Keratinocyte (primary cell): ENCODE measurements at regions not wholly inside any gene's neighbourhood (a gene's known extent, or its start where the extent isn't known, plus 50 kb on each side); places are given as distances from the start of the nearest gene placed in this dataset.

ENCODE experiments used
- DNase-seq: peaks from one replicate; pipeline ENCODE4 v3.0.0-alpha.2; 2011; ENCODE audit warnings: low read depth, missing footprints, low spot score
- FAIRE-seq: peaks from 2 replicates; lab custom pipeline; 2011; peaks lifted over from hg19 to GRCh38; lab: Jason Lieb, UNC
- H2AFZ ChIP-seq: 2 replicates; pipeline ENCODE4 v1.6.0; 2012; ENCODE audit warnings: low read length, control low read depth, inconsistent platforms; ENCODE audit not compliant: control insufficient read depth
- H3K27ac ChIP-seq: 2 replicates; pipeline ENCODE4 v1.5.1; 2011; ENCODE audit warnings: low read length; ENCODE audit not compliant: control insufficient read depth, insufficient read depth
- H3K27me3 ChIP-seq: 3 replicates; pipeline ENCODE4 v1.6.0; 2011; ENCODE audit warnings: low read length; ENCODE audit not compliant: control insufficient read depth, insufficient read depth; ENCODE audit errors: extremely low read depth
- H3K36me3 ChIP-seq, 2 experiments: 2 replicates in 1 of 2; 3 replicates in 1 of 2; pipeline ENCODE4 v1.5.1; 2011; ENCODE audit warnings: low read length in 2 of 2, mild to moderate bottlenecking in 1 of 2; ENCODE audit not compliant: control insufficient read depth in 2 of 2, insufficient read depth in 2 of 2; ENCODE audit errors: extremely low read depth in 1 of 2
- H3K4me1 ChIP-seq: 3 replicates; pipeline ENCODE4 v1.5.1; 2011; ENCODE audit warnings: low read length; ENCODE audit not compliant: control insufficient read depth, insufficient read depth; ENCODE audit errors: extremely low read depth
- H3K4me2 ChIP-seq: 3 replicates; pipeline ENCODE4 v1.6.0; 2011; ENCODE audit warnings: low read depth, low read length; ENCODE audit not compliant: control insufficient read depth, insufficient read depth; ENCODE audit errors: extremely low read depth
- H3K4me3 ChIP-seq, 3 experiments: fragments of 200-600 bp in 1 of 3; sonication (generic) in 1 of 3; 2 replicates in 2 of 3; 3 replicates in 1 of 3; pipeline ENCODE4 v1.5.1; 2011 to 2016; ENCODE audit warnings: low read length in 3 of 3, mild to moderate bottlenecking in 3 of 3, control low read depth in 2 of 3, inconsistent platforms in 1 of 3, low read depth in 1 of 3, mixed read lengths in 1 of 3, mixed run types in 1 of 3, moderate library complexity in 1 of 3; ENCODE audit not compliant: control insufficient read depth in 2 of 3, insufficient read depth in 2 of 3; ENCODE audit errors: extremely low read depth in 1 of 3
- H3K79me2 ChIP-seq: 2 replicates; pipeline ENCODE4 v1.6.0; 2012; ENCODE audit warnings: low read length; ENCODE audit not compliant: control insufficient read depth, insufficient read depth
- H3K9ac ChIP-seq: 3 replicates; pipeline ENCODE4 v1.6.0; 2011; ENCODE audit warnings: low read length; ENCODE audit not compliant: control insufficient read depth, insufficient read depth; ENCODE audit errors: extremely low read depth
- H3K9me1 ChIP-seq: 3 replicates; pipeline ENCODE4 v1.6.0; 2011; ENCODE audit warnings: low read length; ENCODE audit not compliant: control insufficient read depth, insufficient read depth; ENCODE audit errors: extremely low read depth
- H3K9me3 ChIP-seq: 2 replicates; pipeline ENCODE4 v1.5.1; 2012; ENCODE audit warnings: low read depth, low read length; ENCODE audit not compliant: control insufficient read depth
- H4K20me1 ChIP-seq: 3 replicates; pipeline ENCODE4 v1.6.0; 2011; ENCODE audit warnings: low read length; ENCODE audit not compliant: control insufficient read depth, insufficient read depth; ENCODE audit errors: extremely low read depth
- EZH2 ChIP-seq: IDR thresholded peaks from one replicate; pipeline ENCODE4 v1.6.1; 2012; ENCODE audit warnings: inconsistent platforms, mild to moderate bottlenecking, low read length, moderate library complexity
- dilution Hi-C: fragments of 300-500 bp; cut with MboI; formaldehyde crosslinking; loops from one replicate; pipeline ENCODE4 v1.7.0; 2020; ENCODE audit warnings: low sequenced_read_pairs; ENCODE audit not compliant: extremely low pct_ligation_motif_present
- TF ChIP-seq, protein P1 (sequence below), 3 experiments: IDR thresholded peaks in 1 of 3; conservative IDR thresholded peaks in 1 of 3; optimal IDR thresholded peaks in 1 of 3; 2 replicates in 2 of 3; 3 replicates in 1 of 3; pipeline versions ENCODE3 to v1.5.1; 2011; ENCODE audit warnings: low read length in 3 of 3, mild to moderate bottlenecking in 3 of 3, moderate library complexity in 2 of 3, control low read depth in 1 of 3, inconsistent platforms in 1 of 3; ENCODE audit not compliant: insufficient read depth in 2 of 3; ENCODE audit errors: extremely low read depth in 1 of 3

DNA sequence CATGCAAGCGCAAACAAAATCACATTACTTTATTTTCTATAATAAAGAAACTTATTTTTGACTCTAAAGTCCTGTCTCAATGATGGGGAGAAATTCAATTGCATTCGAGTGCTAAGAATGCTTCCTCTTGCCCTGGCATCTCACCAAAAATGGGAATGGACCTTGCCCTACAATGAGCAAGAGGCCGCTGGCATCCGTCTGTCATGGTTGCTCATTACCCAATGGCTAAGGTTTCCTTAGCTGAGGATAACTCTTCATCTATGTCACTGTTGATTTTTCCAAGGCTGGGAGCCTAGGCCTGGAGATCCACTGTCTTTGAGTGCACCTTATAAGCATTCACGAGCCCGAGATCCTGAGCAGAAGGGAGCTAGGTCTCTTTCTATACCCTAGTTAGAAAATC is 471.3 kb upstream of the NRSN1 start:
- Histone ChIP-seq H3K4me3 (no peak overlapping the region), H3K9ac (no peak overlapping the region), H3K9me3 (no peaks in the 10 kb centered on the region), H3K9me1 (no peaks in the 10 kb centered on the region), H3K36me3 (no peaks in the 10 kb centered on the region), H3K27ac (no peak overlapping the region), H2AFZ (no peak overlapping the region), H4K20me1 (no peaks in the 10 kb centered on the region), H3K27me3 (no peaks in the 10 kb centered on the region), H3K4me1 (no peaks in the 10 kb centered on the region), H3K4me2 (no peak overlapping the region), H3K79me2 (no peaks in the 10 kb centered on the region)
- DNase-seq (no peak), FAIRE-seq (no peak)
- dilution Hi-C loops, result no loop called here
- no peak for TF ChIP-seq EZH2
- TF ChIP-seq, protein P1, sequence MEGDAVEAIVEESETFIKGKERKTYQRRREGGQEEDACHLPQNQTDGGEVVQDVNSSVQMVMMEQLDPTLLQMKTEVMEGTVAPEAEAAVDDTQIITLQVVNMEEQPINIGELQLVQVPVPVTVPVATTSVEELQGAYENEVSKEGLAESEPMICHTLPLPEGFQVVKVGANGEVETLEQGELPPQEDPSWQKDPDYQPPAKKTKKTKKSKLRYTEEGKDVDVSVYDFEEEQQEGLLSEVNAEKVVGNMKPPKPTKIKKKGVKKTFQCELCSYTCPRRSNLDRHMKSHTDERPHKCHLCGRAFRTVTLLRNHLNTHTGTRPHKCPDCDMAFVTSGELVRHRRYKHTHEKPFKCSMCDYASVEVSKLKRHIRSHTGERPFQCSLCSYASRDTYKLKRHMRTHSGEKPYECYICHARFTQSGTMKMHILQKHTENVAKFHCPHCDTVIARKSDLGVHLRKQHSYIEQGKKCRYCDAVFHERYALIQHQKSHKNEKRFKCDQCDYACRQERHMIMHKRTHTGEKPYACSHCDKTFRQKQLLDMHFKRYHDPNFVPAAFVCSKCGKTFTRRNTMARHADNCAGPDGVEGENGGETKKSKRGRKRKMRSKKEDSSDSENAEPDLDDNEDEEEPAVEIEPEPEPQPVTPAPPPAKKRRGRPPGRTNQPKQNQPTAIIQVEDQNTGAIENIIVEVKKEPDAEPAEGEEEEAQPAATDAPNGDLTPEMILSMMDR (optimal IDR thresholded peaks at IDR 0.05 in 1 of 3, IDR thresholded peaks at IDR 0.05 in 1 of 3, conservative IDR thresholded peaks at IDR 0.05 in 1 of 3; ENCODE audit: extremely low read depth in 1 of 3, insufficient read depth in 2 of 3, low read length in 3 of 3), result no peak

DNA sequence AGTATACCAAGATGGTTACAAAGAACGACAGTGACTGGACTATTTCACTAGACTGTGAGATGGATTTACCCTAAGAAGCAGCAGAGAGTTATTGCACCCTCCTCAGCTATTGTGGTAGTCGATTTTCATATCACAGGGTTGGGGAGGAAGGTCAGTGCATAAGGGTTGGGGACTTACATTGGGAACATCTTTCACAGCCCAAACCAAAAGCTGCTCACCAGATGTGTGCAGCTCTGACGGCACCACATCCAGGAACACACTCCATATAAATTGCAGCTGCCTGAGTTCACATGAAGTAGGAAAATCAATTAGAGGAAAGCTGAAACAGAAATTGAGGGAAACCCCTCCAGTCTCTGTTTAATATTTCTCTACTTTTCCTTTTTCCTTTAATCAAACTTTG is 470.5 kb upstream of the NRSN1 start:
- dilution Hi-C loops, result no loop called here
- DNase-seq (no peak), FAIRE-seq (no peak)
- H2AFZ ChIP-seq, result no peak overlapping the region
- H3K9me3 ChIP-seq, result no peaks in the 10 kb centered on the region
- no peaks in the 10 kb centered on the region for H4K20me1 ChIP-seq
- no peaks in the 10 kb centered on the region for H3K79me2 ChIP-seq
- no peaks in the 10 kb centered on the region for H3K9me1 ChIP-seq
- H3K27me3 ChIP-seq, result no peaks in the 10 kb centered on the region
- no peak overlapping the region for H3K4me2 ChIP-seq
- no peak for TF ChIP-seq EZH2
- TF ChIP-seq, protein P1 (optimal IDR thresholded peaks at IDR 0.05 in 1 of 3, IDR thresholded peaks at IDR 0.05 in 1 of 3, conservative IDR thresholded peaks at IDR 0.05 in 1 of 3; ENCODE audit: extremely low read depth in 1 of 3, insufficient read depth in 2 of 3, low read length in 3 of 3), result no peak
- no peaks in the 10 kb centered on the region for H3K36me3 ChIP-seq
- no peaks in the 10 kb centered on the region for H3K4me1 ChIP-seq
- H3K4me3 ChIP-seq, result no peak overlapping the region
- H3K9ac ChIP-seq, result no peak overlapping the region
- no peak overlapping the region for H3K27ac ChIP-seq
